Brain microvascular endothelial cell (primary cell): ENCODE measurements at regions not wholly inside any gene's neighbourhood (a gene's known extent, or its start where the extent isn't known, plus 50 kb on each side); places are given as distances from the start of the nearest gene placed in this dataset.
A peak's percentile ranks its signal among the peaks of the same experiment; 100 is the strongest.

Source experiments
- DNase-seq: peaks from one replicate; pipeline ENCODE4 v3.0.0-alpha.2; 2020
- H3K27ac ChIP-seq: fragments of 250-450 bp; sonication (Bioruptor Pico); 2 replicates; pipeline ENCODE4 v1.5.1; 2020; ENCODE audit warnings: mild to moderate bottlenecking, moderate library complexity
- H3K27me3 ChIP-seq: fragments of 250-450 bp; sonication (Bioruptor Pico); replicated peaks from 2 replicates; pipeline ENCODE4 v1.5.1; 2020; ENCODE audit warnings: mild to moderate bottlenecking
- H3K36me3 ChIP-seq: fragments of 250-450 bp; sonication (Bioruptor Pico); replicated peaks from 2 replicates; pipeline ENCODE4 v1.5.1; 2020; ENCODE audit warnings: mild to moderate bottlenecking
- H3K4me3 ChIP-seq: 2 replicates; pipeline ENCODE4 v1.5.1; 2011; ENCODE audit warnings: low read depth, mild to moderate bottlenecking, control low read depth, low read length, moderate library complexity
- in situ Hi-C: cut with HindIII; loops from 2 replicates; pipeline ENCODE4 v1.10.0; 2017; ENCODE audit warnings: low sequenced_read_pairs, low pct_ligation_motif_present
- TF ChIP-seq, protein P1 (sequence below): IDR thresholded peaks from 2 replicates; pipeline ENCODE4 v1.5.1; 2011; ENCODE audit warnings: low read depth, mild to moderate bottlenecking, moderate library complexity, low read length, control low read depth, inconsistent platforms; ENCODE audit errors: missing control alignments

DNA sequence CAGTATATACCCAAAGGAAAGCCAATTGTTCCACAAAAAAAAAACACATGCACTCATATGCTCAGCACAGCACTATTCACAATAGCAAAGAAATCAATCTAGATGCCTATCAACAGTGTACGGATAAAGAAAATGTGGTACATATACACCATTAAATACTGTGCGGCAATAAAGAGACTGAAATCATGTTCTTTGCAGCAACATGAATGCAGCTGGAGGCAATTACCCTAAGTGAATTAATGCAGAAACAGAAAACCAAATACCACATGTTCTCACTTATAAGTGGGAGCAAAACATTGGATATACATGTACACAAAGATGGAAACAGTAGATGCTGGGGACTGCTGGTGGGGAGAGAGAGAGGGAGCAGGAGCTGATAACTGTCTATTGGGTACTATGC is 124.2 kb upstream of the AADACL2 start:
- Histone ChIP-seq H3K27ac (no peak overlapping the region), H3K36me3 (no peaks in the 10 kb centered on the region), H3K27me3 (no peaks in the 10 kb centered on the region), H3K4me3 (no peak overlapping the region)
- DNase-seq, result no peak
- in situ Hi-C loops, result no loop called here
- TF ChIP-seq, protein P1, sequence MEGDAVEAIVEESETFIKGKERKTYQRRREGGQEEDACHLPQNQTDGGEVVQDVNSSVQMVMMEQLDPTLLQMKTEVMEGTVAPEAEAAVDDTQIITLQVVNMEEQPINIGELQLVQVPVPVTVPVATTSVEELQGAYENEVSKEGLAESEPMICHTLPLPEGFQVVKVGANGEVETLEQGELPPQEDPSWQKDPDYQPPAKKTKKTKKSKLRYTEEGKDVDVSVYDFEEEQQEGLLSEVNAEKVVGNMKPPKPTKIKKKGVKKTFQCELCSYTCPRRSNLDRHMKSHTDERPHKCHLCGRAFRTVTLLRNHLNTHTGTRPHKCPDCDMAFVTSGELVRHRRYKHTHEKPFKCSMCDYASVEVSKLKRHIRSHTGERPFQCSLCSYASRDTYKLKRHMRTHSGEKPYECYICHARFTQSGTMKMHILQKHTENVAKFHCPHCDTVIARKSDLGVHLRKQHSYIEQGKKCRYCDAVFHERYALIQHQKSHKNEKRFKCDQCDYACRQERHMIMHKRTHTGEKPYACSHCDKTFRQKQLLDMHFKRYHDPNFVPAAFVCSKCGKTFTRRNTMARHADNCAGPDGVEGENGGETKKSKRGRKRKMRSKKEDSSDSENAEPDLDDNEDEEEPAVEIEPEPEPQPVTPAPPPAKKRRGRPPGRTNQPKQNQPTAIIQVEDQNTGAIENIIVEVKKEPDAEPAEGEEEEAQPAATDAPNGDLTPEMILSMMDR, result no peak

DNA sequence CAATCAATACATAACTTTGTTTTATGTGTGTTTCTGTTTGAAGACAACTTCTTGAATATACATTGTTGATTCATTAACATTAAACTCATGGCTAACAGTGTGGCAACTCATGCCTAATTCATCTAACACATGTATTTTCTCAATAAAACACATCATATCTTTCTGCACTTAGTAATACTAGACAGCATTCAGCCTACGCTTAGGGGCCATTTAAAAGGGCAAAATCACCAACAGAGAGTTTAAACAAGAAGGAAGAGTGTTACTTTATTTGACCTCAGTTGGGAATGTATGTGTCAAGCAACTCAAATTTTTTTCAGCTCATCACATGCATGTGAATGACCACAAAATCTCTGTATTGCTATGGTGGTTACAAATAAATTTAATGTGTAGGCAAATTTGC is 128.8 kb upstream of the AADACL2 start:
- in situ Hi-C loops, result no loop called here
- H3K27ac ChIP-seq, result no peak overlapping the region
- H3K36me3 ChIP-seq, result no peaks in the 10 kb centered on the region
- H3K4me3 ChIP-seq, result no peak overlapping the region
- TF ChIP-seq, protein P1, result no peak
- DNase-seq, result peak; percentile 43
- H3K27me3 ChIP-seq, result no peaks in the 10 kb centered on the region

DNA sequence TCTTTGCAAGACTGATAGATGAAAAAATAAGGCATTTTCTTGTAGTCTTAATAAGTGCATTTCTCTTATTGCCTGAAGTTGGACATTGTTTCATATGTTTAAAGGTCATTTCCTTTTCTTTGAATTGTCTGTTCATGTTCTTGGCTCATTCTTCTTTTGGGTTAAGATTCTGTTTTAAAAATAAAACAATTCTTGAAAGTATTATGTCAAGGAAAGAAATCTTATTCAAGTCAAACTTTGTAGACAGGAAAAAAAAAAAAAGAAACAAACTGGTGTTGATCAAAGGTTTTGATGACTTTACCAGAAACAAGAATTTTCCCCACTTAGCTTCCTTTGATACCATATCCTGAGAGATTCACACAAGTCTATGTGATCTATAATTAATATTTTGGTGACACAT is 132.9 kb upstream of the AADACL2 start:
- DNase-seq, result no peak
- Histone ChIP-seq H3K27me3 (no peaks in the 10 kb centered on the region), H3K36me3 (no peaks in the 10 kb centered on the region), H3K4me3 (no peak overlapping the region), H3K27ac (no peak overlapping the region)
- TF ChIP-seq, protein P1, result no peak
- in situ Hi-C loops, result no loop called here

DNA sequence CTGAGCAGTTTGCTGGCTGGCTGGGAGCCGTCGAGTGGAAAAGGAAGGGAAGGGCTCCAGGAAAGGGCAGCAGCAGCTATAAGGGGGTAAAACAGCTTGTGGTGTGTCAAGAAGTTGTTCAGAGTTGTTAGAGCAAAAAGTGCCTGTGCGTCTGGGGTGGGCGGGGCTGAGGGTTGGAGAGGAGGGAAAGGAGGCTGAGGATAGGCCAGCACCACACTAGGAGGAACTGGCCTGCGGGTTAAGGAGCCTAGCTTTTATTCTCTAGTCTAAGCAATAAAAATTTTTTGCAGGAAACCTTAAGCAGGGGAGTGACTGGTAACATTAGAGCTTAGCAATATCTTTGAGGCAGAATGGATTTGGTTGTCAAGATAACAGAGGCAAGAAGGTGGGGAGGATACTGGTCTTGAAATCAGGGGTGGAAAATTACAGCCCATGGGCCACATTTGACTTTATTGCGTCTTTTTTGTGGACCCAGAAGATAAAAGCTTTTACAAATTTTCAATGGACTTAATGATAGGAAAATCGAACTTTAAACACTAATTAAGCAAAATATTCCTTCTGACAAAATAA is 134.5 kb upstream of the AADACL2 start:
- Histone ChIP-seq H3K36me3 (no peaks in the 10 kb centered on the region), H3K4me3 (no peak overlapping the region), H3K27ac (no peak overlapping the region), H3K27me3 (no peaks in the 10 kb centered on the region)
- DNase-seq, result no peak
- in situ Hi-C loops, result no loop called here
- TF ChIP-seq, protein P1, result no peak

DNA sequence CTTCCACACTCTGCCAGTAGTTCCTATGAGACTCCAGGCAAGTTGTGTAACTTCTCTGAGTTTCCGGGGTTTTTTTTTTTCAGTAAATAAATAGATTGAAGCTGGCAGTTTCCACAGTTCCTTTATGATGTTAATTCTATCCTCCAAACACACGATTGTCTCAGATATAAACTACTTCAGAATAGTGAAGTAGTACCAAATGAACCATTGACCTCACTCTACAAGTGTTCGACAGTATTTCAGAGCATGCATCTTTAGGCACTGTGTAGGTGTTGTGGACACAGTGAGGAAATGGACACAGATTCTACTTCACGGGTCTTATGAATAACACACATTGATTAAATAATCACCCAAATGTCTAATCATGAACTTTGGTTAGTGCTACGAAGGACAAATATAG is 136.1 kb upstream of the IGSF10 start:
- no peaks in the 10 kb centered on the region for H3K36me3 ChIP-seq
- in situ Hi-C loops, result no loop called here
- H3K27me3 ChIP-seq, result no peaks in the 10 kb centered on the region
- no peak overlapping the region for H3K4me3 ChIP-seq
- TF ChIP-seq, protein P1, result no peak
- DNase-seq, result no peak
- no peak overlapping the region for H3K27ac ChIP-seq

DNA sequence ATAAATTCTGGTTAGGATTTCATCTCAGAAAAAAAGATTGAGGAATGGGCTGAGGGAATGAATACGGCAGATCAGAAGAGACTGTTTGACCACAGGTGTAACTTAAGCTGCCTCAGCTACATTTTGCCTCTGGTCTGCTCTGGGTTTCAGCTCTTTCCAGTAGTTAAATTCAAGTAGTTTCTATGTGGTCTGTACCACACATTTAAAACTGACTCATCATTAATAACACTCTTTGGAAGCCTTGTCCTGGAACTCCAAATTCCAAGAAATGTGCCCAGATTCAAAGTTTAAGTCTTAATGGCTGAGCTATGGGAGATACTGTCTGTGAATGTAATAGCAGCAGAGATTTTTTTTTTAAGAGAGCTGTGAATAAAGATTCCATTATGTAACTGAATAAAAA is 133.1 kb upstream of the IGSF10 start:
- TF ChIP-seq, protein P1, result no peak
- in situ Hi-C loops, result no loop called here
- no peaks in the 10 kb centered on the region for H3K36me3 ChIP-seq
- H3K27ac ChIP-seq, result no peak overlapping the region
- H3K4me3 ChIP-seq, result no peak overlapping the region
- no peak for DNase-seq
- H3K27me3 ChIP-seq, result no peaks in the 10 kb centered on the region
